ENCODE measurements at regions not wholly inside any gene's neighbourhood (a gene's known extent, or its start where the extent isn't known, plus 50 kb on each side); places are given as distances from the start of the nearest gene placed in this dataset.
A peak's percentile ranks its signal among the peaks of the same experiment; 100 is the strongest.

- TF ChIP-seq POLR2A (IDR thresholded peaks at IDR 0.05; ENCODE audit: extremely low read depth, insufficient read length) (no peak), MYC (IDR thresholded peaks at IDR 0.05; ENCODE audit: low read depth, low read length) (no peak)
- no peak overlapping the region for H3K4me3 ChIP-seq (ENCODE audit: low read depth, low read length)
- DNase-seq (ENCODE audit: low read depth), result no peak
Observed at GRCh38 chr14:44347316-44347715, 159.8 kb downstream of the FSCB start.

- H3K4me3 ChIP-seq (ENCODE audit: low read depth, low read length), result no peak overlapping the region
- no peak for TF ChIP-seq POLR2A (IDR thresholded peaks at IDR 0.05; ENCODE audit: extremely low read depth, insufficient read length)
- TF ChIP-seq MAX (IDR thresholded peaks at IDR 0.05; ENCODE audit: low read depth, low read length), result no peak
- TF ChIP-seq CTCF (IDR thresholded peaks at IDR 0.05; ENCODE audit: low read depth, low read length), result no peak
- no peak for TF ChIP-seq MYC (IDR thresholded peaks at IDR 0.05; ENCODE audit: low read depth, low read length)
- DNase-seq (ENCODE audit: low read depth), result no peak
Observed at GRCh38 chr14:44341116-44341515, 166.0 kb downstream of the FSCB start.

GRCh38 chr14:44339862-44340261 lies 167.2 kb downstream of the FSCB start:
- no peak overlapping the region for H3K4me3 ChIP-seq (ENCODE audit: low read depth, low read length)
- no peak for DNase-seq (ENCODE audit: low read depth)
- TF ChIP-seq MAX (IDR thresholded peaks at IDR 0.05; ENCODE audit: low read depth, low read length), result no peak
- TF ChIP-seq CTCF (IDR thresholded peaks at IDR 0.05; ENCODE audit: low read depth, low read length), result no peak
- no peak for TF ChIP-seq MYC (IDR thresholded peaks at IDR 0.05; ENCODE audit: low read depth, low read length)
- no peak for TF ChIP-seq POLR2A (IDR thresholded peaks at IDR 0.05; ENCODE audit: extremely low read depth, insufficient read length)

- no peak for DNase-seq (ENCODE audit: low read depth)
- H3K4me3 ChIP-seq (ENCODE audit: low read depth, low read length), result no peak overlapping the region
- no peak for TF ChIP-seq CTCF (IDR thresholded peaks at IDR 0.05; ENCODE audit: low read depth, low read length)
- TF ChIP-seq MYC (IDR thresholded peaks at IDR 0.05; ENCODE audit: low read depth, low read length), result no peak
- TF ChIP-seq POLR2A (IDR thresholded peaks at IDR 0.05; ENCODE audit: extremely low read depth, insufficient read length), result no peak
- no peak for TF ChIP-seq MAX (IDR thresholded peaks at IDR 0.05; ENCODE audit: low read depth, low read length)
Observed at GRCh38 chr14:44339231-44339630, 167.9 kb downstream of the FSCB start.

- no peak for TF ChIP-seq CTCF (IDR thresholded peaks at IDR 0.05; ENCODE audit: low read depth, low read length)
- TF ChIP-seq POLR2A (IDR thresholded peaks at IDR 0.05; ENCODE audit: extremely low read depth, insufficient read length), result no peak
- no peak for TF ChIP-seq MYC (IDR thresholded peaks at IDR 0.05; ENCODE audit: low read depth, low read length)
- TF ChIP-seq MAX (IDR thresholded peaks at IDR 0.05; ENCODE audit: low read depth, low read length), result no peak
- no peak for DNase-seq (ENCODE audit: low read depth)
Observed at GRCh38 chr14:44317441-44317746, 189.7 kb downstream of the FSCB start.

GRCh38 chr14:44316647-44317440 lies 190.2 kb downstream of the FSCB start:
- H3K4me3 ChIP-seq (ENCODE audit: low read depth, low read length), result no peak overlapping the region
- TF ChIP-seq MYC (IDR thresholded peaks at IDR 0.05; ENCODE audit: low read depth, low read length) (no peak; the same call in 1 of the 2 replicates), MAX (IDR thresholded peaks at IDR 0.05; ENCODE audit: low read depth, low read length) (peak; percentile 55; the same call in 1 of the 2 replicates), CTCF (IDR thresholded peaks at IDR 0.05; ENCODE audit: low read depth, low read length) (no peak), POLR2A (IDR thresholded peaks at IDR 0.05; ENCODE audit: extremely low read depth, insufficient read length) (no peak)
- DNase-seq (ENCODE audit: low read depth), result peak; percentile 76

More at GRCh38 chr14:44317441-44317746, 189.7 kb downstream of the FSCB start:
- H3K4me3 ChIP-seq (ENCODE audit: low read depth, low read length), result no peak overlapping the region

Measured in NB4 (cell line).